RWPE1 (cell line): ENCODE measurements at regions not wholly inside any gene's neighbourhood (a gene's known extent, or its start where the extent isn't known, plus 50 kb on each side); places are given as distances from the start of the nearest gene placed in this dataset.
A peak's percentile ranks its signal among the peaks of the same experiment; 100 is the strongest.

Experiments used
- CTCF ChIA-PET: fragments of 350-600 bp; sonication (Branson Sonifier 250); formaldehyde crosslinking; extraction: SDS; loops from one replicate; lab custom pipeline; 2021; lab: Yijun Ruan, JAX
- POLR2A ChIA-PET: fragments of 400-600 bp; formaldehyde crosslinking; extraction: SDS; loops from one replicate; lab custom pipeline; 2020; ENCODE audit warnings: antibody characterized with exemption; ENCODE audit not compliant: low non-redundant PET; lab: Yijun Ruan, JAX
- DNase-seq: peaks from one replicate; pipeline ENCODE4 v3.0.0; 2012; ENCODE audit warnings: low spot score
- H3K27ac ChIP-seq: fragments of 450-650 bp; 2 replicates; pipeline ENCODE4 v1.5.1; 2017
- TF ChIP-seq, protein P1 (sequence below): fragments of 450-650 bp; conservative IDR thresholded peaks from 2 replicates; pipeline ENCODE4 v1.5.1; 2017; ENCODE audit warnings: low read depth, mild to moderate bottlenecking

DNA sequence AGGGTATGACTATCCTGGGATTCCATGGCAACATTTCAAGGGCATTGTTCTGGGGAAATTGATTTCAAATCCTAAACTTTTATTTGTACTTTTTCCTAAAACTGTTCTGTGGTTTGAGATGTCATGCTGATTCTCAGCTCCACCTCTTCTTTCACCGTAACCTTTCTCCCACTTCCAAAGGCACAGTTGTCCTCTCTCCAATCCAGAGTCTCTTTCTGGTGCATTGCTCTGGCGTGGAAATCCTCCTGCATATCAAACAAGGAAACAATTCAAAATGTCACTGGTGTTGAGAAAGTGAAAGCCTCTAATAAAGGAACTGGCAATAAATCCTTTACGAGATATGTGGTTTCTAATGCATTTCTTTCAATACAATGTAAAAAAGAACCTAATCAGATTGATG is 155.1 kb upstream of the CDH2 start:
- no peak for DNase-seq
- ChIA-PET CTCF (no interaction called here), POLR2A (no interaction called here)
- TF ChIP-seq, protein P1, sequence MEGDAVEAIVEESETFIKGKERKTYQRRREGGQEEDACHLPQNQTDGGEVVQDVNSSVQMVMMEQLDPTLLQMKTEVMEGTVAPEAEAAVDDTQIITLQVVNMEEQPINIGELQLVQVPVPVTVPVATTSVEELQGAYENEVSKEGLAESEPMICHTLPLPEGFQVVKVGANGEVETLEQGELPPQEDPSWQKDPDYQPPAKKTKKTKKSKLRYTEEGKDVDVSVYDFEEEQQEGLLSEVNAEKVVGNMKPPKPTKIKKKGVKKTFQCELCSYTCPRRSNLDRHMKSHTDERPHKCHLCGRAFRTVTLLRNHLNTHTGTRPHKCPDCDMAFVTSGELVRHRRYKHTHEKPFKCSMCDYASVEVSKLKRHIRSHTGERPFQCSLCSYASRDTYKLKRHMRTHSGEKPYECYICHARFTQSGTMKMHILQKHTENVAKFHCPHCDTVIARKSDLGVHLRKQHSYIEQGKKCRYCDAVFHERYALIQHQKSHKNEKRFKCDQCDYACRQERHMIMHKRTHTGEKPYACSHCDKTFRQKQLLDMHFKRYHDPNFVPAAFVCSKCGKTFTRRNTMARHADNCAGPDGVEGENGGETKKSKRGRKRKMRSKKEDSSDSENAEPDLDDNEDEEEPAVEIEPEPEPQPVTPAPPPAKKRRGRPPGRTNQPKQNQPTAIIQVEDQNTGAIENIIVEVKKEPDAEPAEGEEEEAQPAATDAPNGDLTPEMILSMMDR, result no peak
- no peak overlapping the region for H3K27ac ChIP-seq

DNA sequence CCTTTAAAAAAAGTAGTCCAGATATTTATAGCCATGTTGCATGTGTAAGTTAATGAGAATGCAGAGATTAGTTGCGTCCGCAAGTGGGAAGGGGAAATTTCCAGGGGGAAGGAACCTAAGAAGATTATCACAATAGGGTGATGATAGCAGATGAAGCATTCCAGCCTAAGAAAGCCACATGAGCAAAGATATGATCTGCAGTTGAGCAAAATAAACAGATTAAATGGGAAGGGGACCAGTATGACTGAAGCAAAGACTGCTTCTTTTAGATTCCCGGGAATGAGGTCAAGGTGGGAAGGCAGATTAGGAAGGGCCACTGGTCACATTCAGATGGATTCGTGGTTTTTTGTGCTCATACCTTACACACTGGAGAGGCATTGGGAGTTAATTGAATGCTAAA is 154.6 kb upstream of the CDH2 start:
- DNase-seq, result no peak
- CTCF ChIA-PET, result no interaction called here
- no peak overlapping the region for H3K27ac ChIP-seq
- TF ChIP-seq, protein P1, result no peak
- POLR2A ChIA-PET, result no interaction called here

GRCh38 chr18:28313602-28314001 is 136.7 kb upstream of the CDH2 start:
- TF ChIP-seq, protein P1, result no peak
- CTCF ChIA-PET, result no interaction called here
- POLR2A ChIA-PET, result no interaction called here
- no peak overlapping the region for H3K27ac ChIP-seq
- DNase-seq, result no peak

DNA sequence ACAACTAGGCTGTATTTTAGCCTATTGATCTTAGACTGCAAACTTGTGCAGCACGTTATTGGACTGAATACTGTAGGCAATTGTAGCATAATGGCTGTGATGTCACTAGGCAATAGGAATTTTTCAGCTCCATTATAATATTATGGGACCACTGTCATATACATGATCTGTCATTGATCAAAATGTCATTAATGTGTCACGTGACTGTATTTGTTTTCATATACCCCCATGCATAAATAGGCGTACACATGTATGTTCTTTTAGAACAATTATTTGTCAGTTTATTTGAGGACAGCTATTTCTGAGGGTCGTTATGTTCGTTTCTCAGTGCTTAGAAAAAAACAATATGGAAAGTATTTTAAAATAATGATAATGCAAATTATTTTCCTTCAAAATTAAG is 111.9 kb upstream of the CDH2 start:
- no peak for DNase-seq
- ChIA-PET CTCF (no interaction called here), POLR2A (no interaction called here)
- H3K27ac ChIP-seq, result no peak overlapping the region
- TF ChIP-seq, protein P1, result no peak

- DNase-seq, result no peak
- POLR2A ChIA-PET, result no interaction called here
- TF ChIP-seq, protein P1, result no peak
- CTCF ChIA-PET, result no interaction called here
- H3K27ac ChIP-seq, result no peak overlapping the region
Measured at GRCh38 chr18:28287146-28287545, 110.2 kb upstream of the CDH2 start.

- CTCF ChIA-PET, result interaction anchor here (0.6 kb wide), 2 partner anchors 871 to 1905 kb away, joined by 3 read pairs; no protein-coding TSS in a partner anchor
- TF ChIP-seq, protein P1, result no peak
- POLR2A ChIA-PET, result no interaction called here
- peak; percentile 10 for DNase-seq
- H3K27ac ChIP-seq, result no peak overlapping the region
Measured at GRCh38 chr18:28284132-28284531, 107.2 kb upstream of the CDH2 start.

- TF ChIP-seq, protein P1, result no peak
- H3K27ac ChIP-seq, result no peak overlapping the region
- CTCF ChIA-PET, result no interaction called here
- DNase-seq, result no peak
- POLR2A ChIA-PET, result no interaction called here
Measured at GRCh38 chr18:28281400-28281799, 104.5 kb upstream of the CDH2 start.
